ENCODE measurements at regions not wholly inside any gene's neighbourhood (a gene's known extent, or its start where the extent isn't known, plus 50 kb on each side); places are given as distances from the start of the nearest gene placed in this dataset.
"Not testable (repeated sequence)": the region's sequence is repeated elsewhere in the genome, so short reads cannot be mapped to it uniquely, and the experiment has no call there.

DNA sequence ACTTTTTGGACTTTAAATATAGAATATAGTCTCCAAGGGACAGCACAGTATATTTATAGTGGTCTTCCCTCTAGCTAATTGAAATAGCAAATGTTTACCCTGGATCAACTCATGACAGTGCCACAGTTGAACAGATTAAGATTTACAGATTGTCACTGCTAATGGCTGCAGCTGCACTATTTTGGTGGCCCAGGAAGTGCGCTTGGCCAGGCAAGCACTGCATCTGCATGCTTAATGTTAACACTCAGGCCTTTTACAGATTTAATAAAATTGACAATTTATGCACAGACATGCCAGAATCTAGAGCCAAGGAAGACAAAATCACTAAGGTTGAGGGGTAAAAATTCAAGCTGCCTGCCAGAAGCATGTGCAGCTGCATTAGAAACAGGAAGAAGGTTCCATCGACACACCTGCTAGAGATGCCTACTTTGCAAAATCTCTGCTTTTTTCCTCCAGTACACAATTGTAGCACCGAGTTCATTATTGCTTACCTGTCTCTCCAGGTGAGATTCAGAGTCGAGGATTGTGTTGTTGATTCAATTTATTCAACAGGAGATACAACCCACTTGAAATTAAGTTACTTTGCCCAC is 1042.3 kb upstream of the NRXN1 start:
- no peak for DNase-seq

- no peak for DNase-seq
These were observed 1041.0 kb upstream of the NRXN1 start for GRCh38 chr2:52072949-52073348.

- DNase-seq, result no peak
These were observed 1038.7 kb upstream of the NRXN1 start for GRCh38 chr2:52070665-52071064.

DNA sequence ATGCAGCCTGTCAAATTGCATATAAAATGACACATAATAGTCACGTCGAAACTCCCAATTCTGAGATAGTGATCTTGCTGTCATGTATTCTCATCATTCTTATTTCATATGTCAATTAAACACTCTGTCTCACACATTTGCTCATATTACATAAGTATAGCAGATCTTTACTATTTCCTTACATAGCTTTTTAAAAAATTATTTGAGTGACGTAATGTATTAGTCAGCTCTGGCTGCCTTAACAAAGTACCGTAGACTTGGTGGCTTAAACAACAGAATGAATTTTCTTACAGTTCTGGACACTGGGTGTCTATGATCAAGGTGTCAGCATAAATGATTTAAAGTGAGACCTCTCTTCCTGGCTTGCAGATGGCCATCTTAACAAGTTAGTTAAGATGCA is 1032.3 kb upstream of the NRXN1 start:
- no peak for DNase-seq

DNA sequence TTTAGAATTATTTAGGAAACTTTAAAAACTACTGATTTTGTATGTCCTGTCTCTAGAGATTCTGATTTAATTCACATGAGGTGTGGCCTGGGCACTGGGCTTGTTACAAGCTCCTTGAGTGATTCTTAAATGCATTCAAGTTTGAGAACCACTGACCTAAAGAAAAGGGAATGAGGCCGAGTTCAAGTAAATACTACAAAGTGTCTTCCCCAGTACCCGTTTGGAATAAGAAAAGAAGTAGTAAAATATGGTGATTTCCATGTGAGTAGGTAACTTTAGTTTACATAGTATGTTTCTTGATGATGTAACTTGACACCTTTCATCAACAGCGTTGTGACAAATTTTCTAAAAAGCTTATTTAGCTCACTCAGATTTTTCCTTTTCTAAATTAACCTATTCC is 1022.9 kb upstream of the NRXN1 start:
- DNase-seq, result no peak

- DNase-seq, result no peak
These were observed 1004.9 kb upstream of the NRXN1 start for GRCh38 chr2:52036853-52037252.

GRCh38 chr2:52036024-52036423 is 1004.1 kb upstream of the NRXN1 start:
- DNase-seq, result no peak

DNA sequence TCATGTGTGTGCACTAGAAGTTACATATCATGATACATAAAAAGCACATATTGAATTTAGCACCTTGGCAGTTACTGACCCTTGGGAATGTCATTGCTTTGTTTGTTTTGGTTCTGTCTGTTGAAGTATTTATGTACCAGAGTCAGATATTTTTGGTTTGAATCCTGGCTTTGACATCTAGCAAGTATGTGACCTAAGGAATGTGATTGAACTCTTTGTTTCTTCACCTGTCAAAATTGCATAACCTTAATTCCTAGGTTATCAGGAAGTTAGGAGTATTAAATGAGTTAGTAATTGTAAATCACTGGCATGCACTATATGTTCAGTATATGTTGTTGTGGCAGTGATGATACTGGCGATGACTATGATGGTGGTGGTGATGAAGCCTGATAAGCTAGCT is 1003.5 kb upstream of the NRXN1 start:
- no peak for DNase-seq

DNA sequence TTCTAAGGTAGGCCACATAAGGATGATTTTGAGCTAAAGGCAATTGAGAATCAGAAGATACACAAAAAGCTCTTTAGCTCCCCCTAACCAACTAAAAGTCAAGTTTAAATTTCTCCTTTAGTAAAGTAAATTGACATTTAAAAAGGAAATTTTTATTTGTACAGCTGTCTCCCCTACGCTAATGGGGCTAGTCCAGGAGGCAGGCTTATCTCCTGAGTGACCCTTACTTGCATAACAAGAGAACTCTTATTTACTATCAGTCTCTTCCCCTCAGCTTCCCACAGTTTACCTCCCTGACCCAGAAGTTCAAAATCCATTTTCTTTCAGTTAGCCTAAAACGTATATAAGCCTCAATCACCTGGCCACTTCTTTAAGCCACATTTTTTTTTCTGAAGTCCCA is 1002.8 kb upstream of the NRXN1 start:
- DNase-seq, result no peak

- DNase-seq, result no peak
These were observed 990.1 kb upstream of the NRXN1 start for GRCh38 chr2:52022006-52022405.

GRCh38 chr2:52017646-52018235 is 985.8 kb upstream of the NRXN1 start:
- DNase-seq, result no peak

DNA sequence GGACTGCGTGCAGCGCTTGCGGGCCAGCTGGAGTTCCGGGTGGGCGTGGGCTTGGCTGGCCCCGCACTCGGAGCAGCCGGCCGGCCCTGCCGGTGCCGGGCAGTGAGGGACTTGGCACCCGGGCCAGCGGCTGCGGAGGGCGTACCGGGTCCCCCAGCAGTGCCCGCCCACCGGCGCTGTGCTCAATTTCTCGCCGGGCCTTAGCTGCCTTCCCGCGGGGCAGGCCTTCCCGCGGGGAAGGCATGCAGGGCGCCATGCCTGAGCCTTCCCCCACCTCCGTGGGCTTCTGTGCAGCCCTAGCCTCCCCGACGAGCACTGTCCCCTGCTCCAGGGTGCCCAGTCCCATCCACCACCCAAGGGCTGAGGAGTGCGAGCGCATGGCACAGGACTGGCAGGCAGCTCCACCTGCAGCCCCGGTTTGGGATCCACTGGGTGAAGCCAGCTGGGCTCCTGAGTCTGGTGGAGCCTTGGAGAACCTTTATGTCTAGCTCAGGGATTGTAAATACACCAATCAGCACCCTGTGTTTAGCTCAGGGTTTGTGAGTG is 975.0 kb upstream of the NRXN1 start:
- not testable (repeated sequence) for DNase-seq

DNA sequence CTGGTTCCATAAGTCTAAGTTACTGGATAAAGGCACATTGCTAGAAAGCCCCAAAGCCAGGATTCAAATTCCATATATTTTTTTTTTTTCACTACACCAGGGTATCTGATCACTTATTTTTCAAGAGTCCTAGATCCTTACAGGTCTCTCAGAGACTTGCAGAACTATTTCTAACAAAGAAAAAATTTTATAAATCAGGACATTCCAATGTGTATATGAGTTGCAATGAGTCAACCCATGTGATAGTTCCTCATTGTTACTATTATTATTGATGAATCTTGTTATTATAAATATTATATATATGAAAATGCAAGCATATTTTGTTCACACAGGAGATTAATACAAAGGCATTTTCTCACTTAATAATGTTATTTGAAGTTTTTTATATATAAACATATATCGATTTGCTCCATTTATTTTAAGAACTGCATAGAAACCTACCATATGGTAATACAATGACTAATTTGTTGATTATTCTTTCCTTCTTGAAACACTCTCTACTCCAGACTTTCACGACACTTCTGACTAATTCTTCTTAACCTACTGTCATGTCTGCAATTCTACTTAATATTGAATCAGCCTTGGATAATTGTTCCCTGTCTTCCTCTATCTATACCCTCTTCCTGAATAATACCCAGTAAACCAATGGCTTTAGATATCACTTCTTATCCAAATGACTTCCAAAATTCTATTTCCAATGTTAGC is 968.4 kb upstream of the NRXN1 start:
- no peak for DNase-seq

DNA sequence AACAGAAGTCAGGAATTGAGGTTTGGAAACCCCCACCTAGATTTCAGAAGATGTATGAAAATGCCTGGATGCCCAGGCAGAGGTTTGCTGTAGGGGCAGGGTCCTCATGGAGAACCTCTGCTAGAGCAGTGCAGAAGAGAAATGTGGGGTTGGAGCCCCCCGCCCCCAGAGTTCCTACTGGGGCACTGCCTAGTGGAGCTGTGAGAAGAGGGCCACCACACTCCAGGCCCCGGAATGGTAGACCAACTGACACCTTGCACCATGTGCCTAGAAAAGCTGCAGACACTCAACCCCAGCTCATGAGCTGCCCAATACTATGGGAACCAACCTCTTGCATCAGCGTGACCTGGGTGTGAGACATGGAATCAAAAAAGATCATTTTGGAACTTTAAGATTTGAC is 967.0 kb upstream of the NRXN1 start:
- DNase-seq, result no peak

DNA sequence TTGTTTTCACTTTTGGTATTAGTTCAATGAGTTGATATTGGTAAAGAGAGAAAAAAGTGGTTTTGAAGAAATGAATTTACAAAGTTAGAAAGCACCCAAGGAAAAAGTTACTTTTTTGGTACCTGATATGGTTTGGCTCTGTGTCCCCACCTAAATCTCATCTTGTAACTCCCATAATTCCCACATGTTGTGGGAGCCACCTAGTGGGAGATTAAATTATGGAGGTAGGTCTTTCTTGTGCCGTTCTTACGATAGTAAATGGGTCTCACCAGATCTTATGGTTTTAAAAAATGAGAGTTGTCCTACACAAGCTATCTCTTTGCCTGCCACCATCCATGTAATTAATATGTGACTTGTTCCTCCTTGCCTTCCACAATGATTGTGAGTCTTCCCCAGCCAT is 965.6 kb upstream of the NRXN1 start:
- no peak for DNase-seq

DNA sequence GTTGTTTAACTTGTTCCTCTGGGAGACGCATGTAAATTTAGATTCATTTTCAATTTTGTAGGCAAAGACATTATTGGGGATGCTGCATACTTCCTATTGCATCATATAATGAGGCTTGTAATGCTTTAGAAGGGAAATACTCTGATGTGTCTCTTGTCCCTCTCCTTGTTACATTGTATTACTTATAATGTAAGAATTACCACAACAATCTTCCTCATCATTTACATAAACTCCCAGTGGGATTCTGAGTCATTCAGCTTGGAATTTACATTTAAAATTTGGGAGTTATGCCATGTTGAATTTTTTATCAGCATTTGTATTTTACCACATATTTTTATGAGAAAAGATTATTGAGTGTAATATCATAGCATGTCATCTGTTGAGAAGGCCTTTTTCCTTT is 963.4 kb upstream of the NRXN1 start:
- no peak for DNase-seq

- no peak for DNase-seq
These were observed 962.3 kb upstream of the NRXN1 start for GRCh38 chr2:51994123-51994763.

DNA sequence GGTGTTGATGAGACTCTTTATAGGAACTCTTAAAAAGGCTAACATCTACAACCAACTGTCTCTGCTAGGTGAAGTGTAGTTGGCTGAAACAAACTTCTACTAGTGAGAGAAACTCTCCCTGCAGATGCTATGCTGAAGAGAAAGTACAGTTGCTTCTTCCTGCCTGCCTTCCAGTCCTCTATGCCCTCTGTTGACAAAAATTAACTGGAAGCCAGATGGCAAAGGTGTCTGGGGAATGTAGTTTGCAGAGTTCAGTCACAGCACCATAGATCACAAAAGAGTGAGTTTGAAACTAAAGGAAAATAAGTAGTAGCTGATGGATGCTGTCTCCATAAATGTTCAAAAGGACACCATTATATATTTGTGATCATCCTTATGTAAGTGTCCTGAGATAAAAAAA is 958.8 kb upstream of the NRXN1 start:
- DNase-seq, result no peak

- no peak for DNase-seq
These were observed 954.2 kb upstream of the NRXN1 start for GRCh38 chr2:51986101-51986500.

- DNase-seq, result no peak
These were observed 949.9 kb upstream of the NRXN1 start for GRCh38 chr2:51981783-51982182.

GRCh38 chr2:51976623-51977022 is 944.7 kb upstream of the NRXN1 start:
- no peak for DNase-seq

DNA sequence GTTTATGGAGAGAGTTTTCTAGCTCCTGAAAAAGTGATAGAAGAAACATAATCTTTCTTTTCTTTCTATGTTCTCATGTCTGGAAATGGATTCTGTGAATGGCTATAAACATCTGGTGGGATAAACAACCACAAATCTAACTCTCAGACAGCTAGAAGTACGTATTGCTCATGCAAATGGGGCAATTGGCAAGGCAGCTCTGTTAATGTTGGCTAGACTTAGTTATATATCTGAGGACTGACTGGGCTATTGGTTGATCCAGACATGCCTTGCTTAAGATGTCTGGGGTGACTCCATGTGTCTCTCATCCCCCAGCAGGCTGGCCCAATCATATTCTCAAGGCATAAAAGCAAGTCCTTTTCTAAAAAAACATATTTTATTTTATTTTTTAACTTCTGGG is 939.2 kb upstream of the NRXN1 start:
- DNase-seq, result no peak

DNA sequence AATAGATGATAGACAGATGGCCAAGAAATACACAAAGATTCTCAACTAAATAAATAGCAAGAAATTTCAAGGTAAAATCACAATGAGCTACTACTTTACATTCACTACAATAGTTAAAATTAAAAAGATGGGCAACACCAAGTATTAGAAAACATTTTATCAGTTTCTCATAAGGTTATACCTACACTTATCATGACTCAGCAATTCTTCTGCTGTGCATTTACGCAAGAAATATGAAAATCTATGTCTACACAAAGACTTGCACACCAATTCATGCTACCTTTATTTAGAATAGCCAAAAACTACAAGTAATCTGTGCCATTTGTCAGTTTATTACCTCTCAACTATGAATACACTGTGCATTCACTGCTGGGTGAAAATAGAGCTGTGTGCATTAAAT is 937.4 kb upstream of the NRXN1 start:
- DNase-seq, result no peak

DNA sequence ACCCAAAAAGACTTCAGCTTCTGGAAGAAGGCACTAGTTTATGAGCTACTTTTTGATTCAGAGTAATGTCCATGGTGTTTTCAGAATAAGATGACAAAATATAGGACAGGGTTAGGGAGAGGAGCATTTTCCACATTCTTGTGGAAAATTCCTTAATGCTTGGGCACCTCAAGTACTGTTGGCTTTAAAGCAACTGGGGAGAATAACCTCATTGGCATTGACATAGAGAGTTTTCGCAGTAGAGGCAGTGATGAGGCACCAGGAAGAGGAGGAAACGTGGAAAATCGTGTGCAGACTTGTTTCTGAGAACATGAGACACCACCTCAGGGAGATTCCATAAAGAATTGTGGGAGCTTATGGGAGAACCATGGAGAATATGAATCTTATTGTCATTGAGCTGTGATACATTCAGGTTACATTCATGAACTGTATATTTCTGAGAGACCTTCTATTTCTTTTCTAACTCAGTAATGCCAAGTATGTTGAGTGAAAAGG is 929.0 kb upstream of the NRXN1 start:
- DNase-seq, result no peak

All from cerebellar nuclear complex (tissue), 1 donor.